GM19395 (cell line): ENCODE measurements at regions not wholly inside any gene's neighbourhood (a gene's known extent, or its start where the extent isn't known, plus 50 kb on each side); places are given as distances from the start of the nearest gene placed in this dataset.

ENCODE experiments used
- ATAC-seq: cut with Tn5 transposase; IDR thresholded peaks from one replicate; pipeline ENCODE4 v1.9.1; 2021; ENCODE audit warnings: mild to moderate bottlenecking, moderate library complexity; ENCODE audit not compliant: unreplicated experiment

- no peak for ATAC-seq
These were observed 331.4 kb upstream of the TMEM229A start for GRCh38 chr7:124364283-124364682.

- ATAC-seq, result no peak
These were observed 321.3 kb upstream of the TMEM229A start for GRCh38 chr7:124354201-124354600.

- no peak for ATAC-seq
These were observed 319.1 kb upstream of the TMEM229A start for GRCh38 chr7:124351950-124352349.

- no peak for ATAC-seq
These were observed 316.6 kb upstream of the TMEM229A start for GRCh38 chr7:124349443-124349842.

- ATAC-seq, result no peak
These were observed 306.0 kb upstream of the TMEM229A start for GRCh38 chr7:124338861-124339260.

- ATAC-seq, result no peak
These were observed 298.0 kb upstream of the TMEM229A start for GRCh38 chr7:124330731-124331407.

GRCh38 chr7:124328774-124329173, 295.9 kb upstream of the TMEM229A start:
- ATAC-seq, result no peak

GRCh38 chr7:124324262-124324661, 291.4 kb upstream of the TMEM229A start:
- ATAC-seq, result no peak

GRCh38 chr7:124323597-124323996, 290.7 kb upstream of the TMEM229A start:
- ATAC-seq, result no peak

- no peak for ATAC-seq
These were observed 289.7 kb upstream of the TMEM229A start for GRCh38 chr7:124322561-124322960.

GRCh38 chr7:124318721-124319450, 286.0 kb upstream of the TMEM229A start:
- no peak for ATAC-seq

GRCh38 chr7:124310934-124311390, 278.1 kb upstream of the TMEM229A start:
- no peak for ATAC-seq

- no peak for ATAC-seq
These were observed 275.5 kb upstream of the TMEM229A start for GRCh38 chr7:124308384-124308783.

- no peak for ATAC-seq
These were observed 262.4 kb upstream of the TMEM229A start for GRCh38 chr7:124295289-124295688.

- no peak for ATAC-seq
These were observed 252.1 kb upstream of the TMEM229A start for GRCh38 chr7:124284937-124285336.

- ATAC-seq, result peak; percentile 99
These were observed 243.2 kb upstream of the TMEM229A start for GRCh38 chr7:124276005-124276622.

- no peak for ATAC-seq
These were observed 242.5 kb upstream of the TMEM229A start for GRCh38 chr7:124275411-124275810.

- no peak for ATAC-seq
These were observed 236.9 kb upstream of the TMEM229A start for GRCh38 chr7:124269774-124270173.

- no peak for ATAC-seq
These were observed 234.3 kb upstream of the TMEM229A start for GRCh38 chr7:124267154-124267553.

GRCh38 chr7:124263232-124263827, 230.5 kb upstream of the TMEM229A start:
- ATAC-seq, result peak; percentile 90

GRCh38 chr7:124261710-124262109, 228.8 kb upstream of the TMEM229A start:
- ATAC-seq, result no peak
